ENCODE measurements at regions not wholly inside any gene's neighbourhood (a gene's known extent, or its start where the extent isn't known, plus 50 kb on each side); places are given as distances from the start of the nearest gene placed in this dataset.

DNA sequence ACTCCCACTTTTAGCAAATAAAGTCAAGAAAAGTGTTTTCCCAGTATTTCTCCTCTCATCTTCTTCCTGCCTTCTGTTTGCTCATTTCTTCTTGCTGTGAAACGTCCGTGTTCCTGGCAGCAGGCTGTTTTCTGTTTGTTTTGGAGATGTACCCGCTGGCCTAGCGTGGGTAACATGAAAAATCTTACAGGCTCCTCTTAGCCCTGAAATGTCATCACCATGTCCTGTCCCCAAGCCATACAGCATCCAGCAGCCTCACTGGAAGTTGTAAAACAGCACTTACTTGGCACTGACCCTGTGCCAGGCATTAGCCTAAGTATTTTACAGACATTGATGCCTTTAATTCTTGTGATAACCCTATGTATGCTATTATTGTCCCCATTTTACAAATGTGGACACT is 371.1 kb downstream of the FOXA2 start:
- Histone ChIP-seq H3K18ac (ENCODE audit: extremely low read depth, low read length) (no peak overlapping the region), H3K36me3 (ENCODE audit: control insufficient read depth in 2 of 4, insufficient read depth in 4 of 4, low read length in 3 of 4) (no peaks in the 10 kb centered on the region), H3K4me1 (replicated peaks in 1 of 4; ENCODE audit: control insufficient read depth in 3 of 4, insufficient read depth in 4 of 4, low read length in 3 of 4) (peaks cover 0 to 8% (median 4%) of the 10 kb centered on the region in 4 experiments; a peak in 4 of 7 replicates), H3K9ac (replicated peaks in 1 of 4; ENCODE audit: extremely low read depth in 1 of 4, low read depth in 3 of 4, low read length in 3 of 4) (no peak overlapping the region), H2AFZ (ENCODE audit: low read length) (no peak overlapping the region), H2BK20ac (ENCODE audit: low read length) (no peak overlapping the region), H4K8ac (ENCODE audit: extremely low read depth, insufficient read depth, low read length) (no peak overlapping the region), H2AK5ac (ENCODE audit: low read depth, low read length) (no peak overlapping the region), H3K23me2 (ENCODE audit: low read depth, low read length) (no peaks in the 10 kb centered on the region), H4K5ac (ENCODE audit: insufficient read length, low read depth, low read length) (no peak overlapping the region), H2BK5ac (ENCODE audit: low read depth, low read length) (no peak overlapping the region), H3K4me2 (ENCODE audit: insufficient read depth in 1 of 2, low read depth in 2 of 2, low read length in 2 of 2) (no peak overlapping the region), H3K79me1 (ENCODE audit: low read depth, low read length) (no peaks in the 10 kb centered on the region), H3K9me3 (ENCODE audit: insufficient read depth in 2 of 2, low read depth in 1 of 2, low read length in 1 of 2) (no peaks in the 10 kb centered on the region), H4K20me1 (replicated peaks in 1 of 2; ENCODE audit: control insufficient read depth in 1 of 2, insufficient read depth in 2 of 2, low read length in 2 of 2) (no peaks in the 10 kb centered on the region), H3K14ac (ENCODE audit: insufficient read length) (no peak overlapping the region), H3K4ac (replicated peaks; ENCODE audit: insufficient read length, low read depth, low read length) (no peak overlapping the region), H4K91ac (replicated peaks; ENCODE audit: insufficient read length, low read length) (no peak overlapping the region), H3K27ac (ENCODE audit: low read depth, low read length) (no peak overlapping the region), H3K23ac (ENCODE audit: insufficient read length) (no peak overlapping the region), H2BK12ac (ENCODE audit: low read depth, low read length) (no peak overlapping the region), H3K27me3 (replicated peaks in 1 of 4; ENCODE audit: control insufficient read depth in 3 of 4, extremely low read depth in 1 of 4, insufficient read depth in 3 of 4, low read length in 3 of 4) (no peaks in the 10 kb centered on the region), H3K4me3 (ENCODE audit: extremely low read depth in 1 of 4, insufficient read depth in 2 of 4, low read depth in 3 of 4, low read length in 4 of 4) (no peak overlapping the region), H2BK120ac (replicated peaks; ENCODE audit: low read depth, low read length) (no peak overlapping the region), H2BK15ac (ENCODE audit: low read length) (no peak overlapping the region), H3K56ac (replicated peaks; ENCODE audit: insufficient read length, low read depth, low read length) (no peak overlapping the region), H3K79me2 (ENCODE audit: control insufficient read depth in 1 of 2, insufficient read depth in 2 of 2, low read length in 2 of 2) (no peaks in the 10 kb centered on the region)
- no peak for TF ChIP-seq YY1 (IDR thresholded peaks at IDR 0.05; ENCODE audit: low read depth, low read length)
- no peak for TF ChIP-seq CHD1 (IDR thresholded peaks at IDR 0.05; ENCODE audit: low read depth, low read length)
- TF ChIP-seq BCL11A (IDR thresholded peaks at IDR 0.05; ENCODE audit: low read depth in 2 of 2, low read length in 2 of 2) = no peak
- TF ChIP-seq RBBP5 (IDR thresholded peaks at IDR 0.05; ENCODE audit: borderline replicate concordance, low read depth, low read length) = no peak
- TF ChIP-seq MAFK (IDR thresholded peaks at IDR 0.05; ENCODE audit: low read depth, low read length) = no peak
- no peak for TF ChIP-seq SUZ12 (IDR thresholded peaks at IDR 0.05; ENCODE audit: low read length)
- no peak for TF ChIP-seq TBP (IDR thresholded peaks at IDR 0.05; ENCODE audit: low read depth, low read length)
- DNase-seq (ENCODE audit: low read depth in 1 of 2, low spot score in 2 of 2) (no peak), FAIRE-seq (no peak)
- POLR2A ChIA-PET (ENCODE audit: partially characterized antibody) = no interaction called here
- 95% methylated on average over 4 of the region's 4 CpGs; no CpG with 5 or more reads in 1 of the 2 experiments for WGBS, 2 experiments (ENCODE audit: extremely low coverage in 1 of 2, insufficient coverage in 1 of 2, insufficient read length in 1 of 2, insufficient replicate concordance in 2 of 2, low coverage in 1 of 2, low lambda C conversion rate in 2 of 2, missing lambda C conversion rate in 1 of 2)
- CTCF ChIA-PET (ENCODE audit: partially characterized antibody) = interaction anchor here (1.0 kb wide), 1 partner anchor 13 kb away, joined by 3 read pairs; no protein-coding TSS in a partner anchor

Measured in H1 (cell line).